ENCODE measurements at regions not wholly inside any gene's neighbourhood (a gene's known extent, or its start where the extent isn't known, plus 50 kb on each side); places are given as distances from the start of the nearest gene placed in this dataset.
"Not testable (repeated sequence)": the region's sequence is repeated elsewhere in the genome, so short reads cannot be mapped to it uniquely, and the experiment has no call there.

- not testable (repeated sequence) for DNase-seq
Observed at GRCh38 chr5:166810093-166810658, 1481.3 kb upstream of the WWC1 start.

- DNase-seq: no peak
Observed at GRCh38 chr5:166810721-166811120, 1480.7 kb upstream of the WWC1 start.

GRCh38 chr5:166823360-166823759, 1468.1 kb upstream of the WWC1 start:
- no peak for DNase-seq

- DNase-seq: no peak
Observed at GRCh38 chr5:166834246-166834645, 1457.2 kb upstream of the WWC1 start.

- no peak for DNase-seq
Observed at GRCh38 chr5:166845044-166845443, 1446.4 kb upstream of the WWC1 start.

GRCh38 chr5:166856791-166857190, 1434.7 kb upstream of the WWC1 start:
- DNase-seq: no peak

- DNase-seq: no peak
Observed at GRCh38 chr5:166860426-166860825, 1431.0 kb upstream of the WWC1 start.

GRCh38 chr5:166862581-166862980, 1428.9 kb upstream of the WWC1 start:
- no peak for DNase-seq

- DNase-seq: no peak
Observed at GRCh38 chr5:166865206-166865605, 1426.2 kb upstream of the WWC1 start.

GRCh38 chr5:166880456-166880855, 1411.0 kb upstream of the WWC1 start:
- no peak for DNase-seq

- no peak for DNase-seq
Observed at GRCh38 chr5:166881802-166882201, 1409.6 kb upstream of the WWC1 start.

- DNase-seq: no peak
Observed at GRCh38 chr5:166883016-166883415, 1408.4 kb upstream of the WWC1 start.

GRCh38 chr5:166898166-166898565, 1393.3 kb upstream of the WWC1 start:
- no peak for DNase-seq

GRCh38 chr5:166899343-166899742, 1392.1 kb upstream of the WWC1 start:
- DNase-seq: no peak

- no peak for DNase-seq
Observed at GRCh38 chr5:166904571-166904970, 1386.9 kb upstream of the WWC1 start.

- DNase-seq: no peak
Observed at GRCh38 chr5:166906991-166907713, 1384.3 kb upstream of the WWC1 start.

- no peak for DNase-seq
Observed at GRCh38 chr5:166909040-166909439, 1382.4 kb upstream of the WWC1 start.

- DNase-seq: no peak
Observed at GRCh38 chr5:166909926-166910325, 1381.5 kb upstream of the WWC1 start.

GRCh38 chr5:166910995-166911394, 1380.5 kb upstream of the WWC1 start:
- no peak for DNase-seq

- no peak for DNase-seq
Observed at GRCh38 chr5:166916021-166916420, 1375.4 kb upstream of the WWC1 start.

GRCh38 chr5:166926138-166926537, 1365.3 kb upstream of the WWC1 start:
- no peak for DNase-seq

GRCh38 chr5:166926806-166927475, 1364.5 kb upstream of the WWC1 start:
- not testable (repeated sequence) for DNase-seq

- no peak for DNase-seq
Observed at GRCh38 chr5:166936351-166936750, 1355.1 kb upstream of the WWC1 start.

GRCh38 chr5:166938071-166938470, 1353.4 kb upstream of the WWC1 start:
- DNase-seq: no peak
